Keratinocyte (primary cell): ENCODE measurements at regions not wholly inside any gene's neighbourhood (a gene's known extent, or its start where the extent isn't known, plus 50 kb on each side); places are given as distances from the start of the nearest gene placed in this dataset.

ENCODE experiments used
- DNase-seq: peaks from one replicate; pipeline ENCODE4 v3.0.0-alpha.2; 2011; ENCODE audit warnings: low read depth, missing footprints, low spot score
- FAIRE-seq: peaks from 2 replicates; lab custom pipeline; 2011; peaks lifted over from hg19 to GRCh38; lab: Jason Lieb, UNC
- H2AFZ ChIP-seq: 2 replicates; pipeline ENCODE4 v1.6.0; 2012; ENCODE audit warnings: low read length, control low read depth, inconsistent platforms; ENCODE audit not compliant: control insufficient read depth
- H3K27ac ChIP-seq: 2 replicates; pipeline ENCODE4 v1.5.1; 2011; ENCODE audit warnings: low read length; ENCODE audit not compliant: control insufficient read depth, insufficient read depth
- H3K27me3 ChIP-seq: 3 replicates; pipeline ENCODE4 v1.6.0; 2011; ENCODE audit warnings: low read length; ENCODE audit not compliant: control insufficient read depth, insufficient read depth; ENCODE audit errors: extremely low read depth
- H3K36me3 ChIP-seq, 2 experiments: 2 replicates in 1 of 2; 3 replicates in 1 of 2; pipeline ENCODE4 v1.5.1; 2011; ENCODE audit warnings: low read length in 2 of 2, mild to moderate bottlenecking in 1 of 2; ENCODE audit not compliant: control insufficient read depth in 2 of 2, insufficient read depth in 2 of 2; ENCODE audit errors: extremely low read depth in 1 of 2
- H3K4me1 ChIP-seq: 3 replicates; pipeline ENCODE4 v1.5.1; 2011; ENCODE audit warnings: low read length; ENCODE audit not compliant: control insufficient read depth, insufficient read depth; ENCODE audit errors: extremely low read depth
- H3K4me2 ChIP-seq: 3 replicates; pipeline ENCODE4 v1.6.0; 2011; ENCODE audit warnings: low read depth, low read length; ENCODE audit not compliant: control insufficient read depth, insufficient read depth; ENCODE audit errors: extremely low read depth
- H3K4me3 ChIP-seq, 3 experiments: fragments of 200-600 bp in 1 of 3; sonication (generic) in 1 of 3; 2 replicates in 2 of 3; 3 replicates in 1 of 3; pipeline ENCODE4 v1.5.1; 2011 to 2016; ENCODE audit warnings: low read length in 3 of 3, mild to moderate bottlenecking in 3 of 3, control low read depth in 2 of 3, inconsistent platforms in 1 of 3, low read depth in 1 of 3, mixed read lengths in 1 of 3, mixed run types in 1 of 3, moderate library complexity in 1 of 3; ENCODE audit not compliant: control insufficient read depth in 2 of 3, insufficient read depth in 2 of 3; ENCODE audit errors: extremely low read depth in 1 of 3
- H3K79me2 ChIP-seq: 2 replicates; pipeline ENCODE4 v1.6.0; 2012; ENCODE audit warnings: low read length; ENCODE audit not compliant: control insufficient read depth, insufficient read depth
- H3K9ac ChIP-seq: 3 replicates; pipeline ENCODE4 v1.6.0; 2011; ENCODE audit warnings: low read length; ENCODE audit not compliant: control insufficient read depth, insufficient read depth; ENCODE audit errors: extremely low read depth
- H3K9me1 ChIP-seq: 3 replicates; pipeline ENCODE4 v1.6.0; 2011; ENCODE audit warnings: low read length; ENCODE audit not compliant: control insufficient read depth, insufficient read depth; ENCODE audit errors: extremely low read depth
- H3K9me3 ChIP-seq: 2 replicates; pipeline ENCODE4 v1.5.1; 2012; ENCODE audit warnings: low read depth, low read length; ENCODE audit not compliant: control insufficient read depth
- H4K20me1 ChIP-seq: 3 replicates; pipeline ENCODE4 v1.6.0; 2011; ENCODE audit warnings: low read length; ENCODE audit not compliant: control insufficient read depth, insufficient read depth; ENCODE audit errors: extremely low read depth
- EZH2 ChIP-seq: IDR thresholded peaks from one replicate; pipeline ENCODE4 v1.6.1; 2012; ENCODE audit warnings: inconsistent platforms, mild to moderate bottlenecking, low read length, moderate library complexity
- dilution Hi-C: fragments of 300-500 bp; cut with MboI; formaldehyde crosslinking; loops from one replicate; pipeline ENCODE4 v1.7.0; 2020; ENCODE audit warnings: low sequenced_read_pairs; ENCODE audit not compliant: extremely low pct_ligation_motif_present
- TF ChIP-seq, protein P1 (sequence below), 3 experiments: IDR thresholded peaks in 1 of 3; conservative IDR thresholded peaks in 1 of 3; optimal IDR thresholded peaks in 1 of 3; 2 replicates in 2 of 3; 3 replicates in 1 of 3; pipeline versions ENCODE3 to v1.5.1; 2011; ENCODE audit warnings: low read length in 3 of 3, mild to moderate bottlenecking in 3 of 3, moderate library complexity in 2 of 3, control low read depth in 1 of 3, inconsistent platforms in 1 of 3; ENCODE audit not compliant: insufficient read depth in 2 of 3; ENCODE audit errors: extremely low read depth in 1 of 3

DNA sequence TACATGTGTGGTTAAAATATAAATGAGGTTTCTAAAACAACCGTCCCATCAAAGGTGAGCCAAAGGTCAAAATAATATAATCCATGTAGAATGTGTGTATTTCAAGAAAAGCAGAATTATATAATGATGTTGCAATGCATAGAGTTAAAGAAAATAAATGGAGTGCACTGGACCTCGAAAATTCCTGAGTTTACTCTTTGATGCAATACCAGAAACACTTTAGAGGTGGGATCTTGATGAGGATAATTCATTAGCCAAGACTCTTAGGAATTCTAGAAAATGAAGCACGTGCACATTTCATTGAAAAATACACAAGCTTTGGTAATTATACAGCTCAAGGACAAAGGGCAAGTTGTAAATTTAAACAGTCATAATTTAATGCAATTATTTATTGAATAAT is 508.9 kb upstream of the ARGLU1 start:
- Histone ChIP-seq H3K4me2 (no peak overlapping the region), H3K27me3 (no peaks in the 10 kb centered on the region), H3K9me1 (no peaks in the 10 kb centered on the region), H3K9me3 (peaks cover 3% of the 10 kb centered on the region), H3K36me3 (no peaks in the 10 kb centered on the region), H3K9ac (no peak overlapping the region), H4K20me1 (no peaks in the 10 kb centered on the region), H3K27ac (no peak overlapping the region), H3K4me3 (no peak overlapping the region), H2AFZ (no peak overlapping the region), H3K4me1 (no peaks in the 10 kb centered on the region), H3K79me2 (no peaks in the 10 kb centered on the region)
- FAIRE-seq: no peak
- dilution Hi-C loops: no loop called here
- no peak for TF ChIP-seq EZH2
- TF ChIP-seq, protein P1, sequence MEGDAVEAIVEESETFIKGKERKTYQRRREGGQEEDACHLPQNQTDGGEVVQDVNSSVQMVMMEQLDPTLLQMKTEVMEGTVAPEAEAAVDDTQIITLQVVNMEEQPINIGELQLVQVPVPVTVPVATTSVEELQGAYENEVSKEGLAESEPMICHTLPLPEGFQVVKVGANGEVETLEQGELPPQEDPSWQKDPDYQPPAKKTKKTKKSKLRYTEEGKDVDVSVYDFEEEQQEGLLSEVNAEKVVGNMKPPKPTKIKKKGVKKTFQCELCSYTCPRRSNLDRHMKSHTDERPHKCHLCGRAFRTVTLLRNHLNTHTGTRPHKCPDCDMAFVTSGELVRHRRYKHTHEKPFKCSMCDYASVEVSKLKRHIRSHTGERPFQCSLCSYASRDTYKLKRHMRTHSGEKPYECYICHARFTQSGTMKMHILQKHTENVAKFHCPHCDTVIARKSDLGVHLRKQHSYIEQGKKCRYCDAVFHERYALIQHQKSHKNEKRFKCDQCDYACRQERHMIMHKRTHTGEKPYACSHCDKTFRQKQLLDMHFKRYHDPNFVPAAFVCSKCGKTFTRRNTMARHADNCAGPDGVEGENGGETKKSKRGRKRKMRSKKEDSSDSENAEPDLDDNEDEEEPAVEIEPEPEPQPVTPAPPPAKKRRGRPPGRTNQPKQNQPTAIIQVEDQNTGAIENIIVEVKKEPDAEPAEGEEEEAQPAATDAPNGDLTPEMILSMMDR (optimal IDR thresholded peaks at IDR 0.05 in 1 of 3, IDR thresholded peaks at IDR 0.05 in 1 of 3, conservative IDR thresholded peaks at IDR 0.05 in 1 of 3; ENCODE audit: extremely low read depth in 1 of 3, insufficient read depth in 2 of 3, low read length in 3 of 3): no peak
- no peak for DNase-seq

DNA sequence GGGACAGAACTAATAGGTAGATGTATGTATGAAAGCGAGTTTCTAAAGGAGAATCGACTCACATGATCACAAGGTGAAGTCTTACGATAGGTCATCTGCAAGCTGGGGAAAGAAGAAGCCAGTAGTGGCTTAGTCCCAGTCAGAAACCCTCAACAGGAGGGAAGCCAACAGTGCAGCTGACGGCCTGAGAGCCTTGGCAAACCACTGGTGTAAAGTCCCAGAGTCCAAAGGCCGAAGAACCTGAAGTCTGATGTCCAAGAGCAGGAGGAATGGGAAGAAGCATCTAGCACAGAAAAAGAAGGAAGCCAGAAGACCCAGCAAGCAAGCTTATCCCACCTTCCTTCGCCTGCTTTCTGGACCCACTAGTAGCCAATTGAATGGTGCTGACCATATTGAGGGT is 507.6 kb upstream of the ARGLU1 start:
- no peaks in the 10 kb centered on the region for H4K20me1 ChIP-seq

More for the DNA sequence above, 507.6 kb upstream of the ARGLU1 start:
- H3K9me1 ChIP-seq: no peaks in the 10 kb centered on the region
- no peak for FAIRE-seq
- H3K9me3 ChIP-seq: peaks cover 3% of the 10 kb centered on the region
- H3K79me2 ChIP-seq: no peaks in the 10 kb centered on the region
- TF ChIP-seq, protein P1 (optimal IDR thresholded peaks at IDR 0.05 in 1 of 3, IDR thresholded peaks at IDR 0.05 in 1 of 3, conservative IDR thresholded peaks at IDR 0.05 in 1 of 3; ENCODE audit: extremely low read depth in 1 of 3, insufficient read depth in 2 of 3, low read length in 3 of 3): no peak
- TF ChIP-seq EZH2: no peak
- no peaks in the 10 kb centered on the region for H3K36me3 ChIP-seq
- no peaks in the 10 kb centered on the region for H3K27me3 ChIP-seq
- DNase-seq: no peak
- no peak overlapping the region for H2AFZ ChIP-seq
- no peak overlapping the region for H3K27ac ChIP-seq
- no peak overlapping the region for H3K4me3 ChIP-seq
- H3K4me2 ChIP-seq: no peak overlapping the region
- H3K4me1 ChIP-seq: no peaks in the 10 kb centered on the region
- H3K9ac ChIP-seq: no peak overlapping the region
- dilution Hi-C loops: no loop called here
